ENCODE measurements at regions not wholly inside any gene's neighbourhood (a gene's known extent, or its start where the extent isn't known, plus 50 kb on each side); places are given as distances from the start of the nearest gene placed in this dataset.
"Not testable (repeated sequence)": the region's sequence is repeated elsewhere in the genome, so short reads cannot be mapped to it uniquely, and the experiment has no call there.

GRCh38 chr1:118404024-118404423, 219.0 kb upstream of the SPAG17 start:
- Histone ChIP-seq H3K4me3 (ENCODE audit: insufficient read depth, low read depth, low read length) (no peak overlapping the region), H3K27me3 (ENCODE audit: control insufficient read depth, insufficient read depth, low read length) (no peaks in the 10 kb centered on the region), H3K36me3 (replicated peaks; ENCODE audit: control insufficient read depth, insufficient read depth, low read length) (no peaks in the 10 kb centered on the region)
- no peak for DNase-seq

GRCh38 chr1:118397496-118397859, 212.4 kb upstream of the SPAG17 start:
- Histone ChIP-seq H3K4me3 (ENCODE audit: insufficient read depth, low read depth, low read length) (no peak overlapping the region), H3K36me3 (replicated peaks; ENCODE audit: control insufficient read depth, insufficient read depth, low read length) (no peaks in the 10 kb centered on the region), H3K27me3 (ENCODE audit: control insufficient read depth, insufficient read depth, low read length) (no peaks in the 10 kb centered on the region)
- DNase-seq: no peak

GRCh38 chr1:118396829-118397495, 211.9 kb upstream of the SPAG17 start:
- no peaks in the 10 kb centered on the region for H3K36me3 ChIP-seq (replicated peaks; ENCODE audit: control insufficient read depth, insufficient read depth, low read length)
- DNase-seq: no peak

GRCh38 chr1:118396279-118396678, 211.3 kb upstream of the SPAG17 start:
- no peak for DNase-seq
- H3K4me3 ChIP-seq (ENCODE audit: insufficient read depth, low read depth, low read length): no peak overlapping the region
- no peaks in the 10 kb centered on the region for H3K36me3 ChIP-seq (replicated peaks; ENCODE audit: control insufficient read depth, insufficient read depth, low read length)
- no peaks in the 10 kb centered on the region for H3K27me3 ChIP-seq (ENCODE audit: control insufficient read depth, insufficient read depth, low read length)

More at GRCh38 chr1:118396829-118397495, 211.9 kb upstream of the SPAG17 start:
- no peak overlapping the region for H3K4me3 ChIP-seq (ENCODE audit: insufficient read depth, low read depth, low read length)
- no peaks in the 10 kb centered on the region for H3K27me3 ChIP-seq (ENCODE audit: control insufficient read depth, insufficient read depth, low read length)

GRCh38 chr1:118395430-118395991, 210.5 kb upstream of the SPAG17 start:
- H3K36me3 ChIP-seq (replicated peaks; ENCODE audit: control insufficient read depth, insufficient read depth, low read length): no peaks in the 10 kb centered on the region

GRCh38 chr1:118390955-118391354, 205.9 kb upstream of the SPAG17 start:
- no peak for DNase-seq
- Histone ChIP-seq H3K27me3 (ENCODE audit: control insufficient read depth, insufficient read depth, low read length) (no peaks in the 10 kb centered on the region), H3K36me3 (replicated peaks; ENCODE audit: control insufficient read depth, insufficient read depth, low read length) (no peaks in the 10 kb centered on the region), H3K4me3 (ENCODE audit: insufficient read depth, low read depth, low read length) (no peak overlapping the region)

More at GRCh38 chr1:118395430-118395991, 210.5 kb upstream of the SPAG17 start:
- no peak for DNase-seq
- no peak overlapping the region for H3K4me3 ChIP-seq (ENCODE audit: insufficient read depth, low read depth, low read length)
- no peaks in the 10 kb centered on the region for H3K27me3 ChIP-seq (ENCODE audit: control insufficient read depth, insufficient read depth, low read length)

- DNase-seq: no peak
- Histone ChIP-seq H3K27me3 (ENCODE audit: control insufficient read depth, insufficient read depth, low read length) (no peaks in the 10 kb centered on the region), H3K4me3 (ENCODE audit: insufficient read depth, low read depth, low read length) (no peak overlapping the region), H3K36me3 (replicated peaks; ENCODE audit: control insufficient read depth, insufficient read depth, low read length) (no peaks in the 10 kb centered on the region)
These were observed 203.4 kb upstream of the SPAG17 start for GRCh38 chr1:118388301-118388959.

GRCh38 chr1:118381197-118381869, 196.3 kb upstream of the SPAG17 start:
- no peak for DNase-seq
- Histone ChIP-seq H3K4me3 (ENCODE audit: insufficient read depth, low read depth, low read length) (no peak overlapping the region), H3K36me3 (replicated peaks; ENCODE audit: control insufficient read depth, insufficient read depth, low read length) (no peaks in the 10 kb centered on the region), H3K27me3 (ENCODE audit: control insufficient read depth, insufficient read depth, low read length) (no peaks in the 10 kb centered on the region)

- H3K4me3 ChIP-seq (ENCODE audit: insufficient read depth, low read depth, low read length); H3K36me3 ChIP-seq (replicated peaks; ENCODE audit: control insufficient read depth, insufficient read depth, low read length); H3K27me3 ChIP-seq (ENCODE audit: control insufficient read depth, insufficient read depth, low read length); DNase-seq: not testable (repeated sequence)
These were observed 192.2 kb upstream of the SPAG17 start for GRCh38 chr1:118377183-118377582.

GRCh38 chr1:118371612-118372011, 186.6 kb upstream of the SPAG17 start:
- no peaks in the 10 kb centered on the region for H3K27me3 ChIP-seq (ENCODE audit: control insufficient read depth, insufficient read depth, low read length)
- H3K36me3 ChIP-seq (replicated peaks; ENCODE audit: control insufficient read depth, insufficient read depth, low read length): no peaks in the 10 kb centered on the region
- no peak overlapping the region for H3K4me3 ChIP-seq (ENCODE audit: insufficient read depth, low read depth, low read length)
- DNase-seq: no peak

- H3K4me3 ChIP-seq (ENCODE audit: insufficient read depth, low read depth, low read length): no peak overlapping the region
- no peaks in the 10 kb centered on the region for H3K27me3 ChIP-seq (ENCODE audit: control insufficient read depth, insufficient read depth, low read length)
- DNase-seq: no peak
These were observed 185.8 kb upstream of the SPAG17 start for GRCh38 chr1:118370861-118371260.

GRCh38 chr1:118366286-118366685, 181.3 kb upstream of the SPAG17 start:
- no peaks in the 10 kb centered on the region for H3K36me3 ChIP-seq (replicated peaks; ENCODE audit: control insufficient read depth, insufficient read depth, low read length)
- no peaks in the 10 kb centered on the region for H3K27me3 ChIP-seq (ENCODE audit: control insufficient read depth, insufficient read depth, low read length)
- DNase-seq: no peak
- H3K4me3 ChIP-seq (ENCODE audit: insufficient read depth, low read depth, low read length): no peak overlapping the region

More at GRCh38 chr1:118370861-118371260, 185.8 kb upstream of the SPAG17 start:
- no peaks in the 10 kb centered on the region for H3K36me3 ChIP-seq (replicated peaks; ENCODE audit: control insufficient read depth, insufficient read depth, low read length)

- DNase-seq: no peak
- no peaks in the 10 kb centered on the region for H3K27me3 ChIP-seq (ENCODE audit: control insufficient read depth, insufficient read depth, low read length)
These were observed 179.9 kb upstream of the SPAG17 start for GRCh38 chr1:118364882-118365281.

GRCh38 chr1:118363396-118363795, 178.4 kb upstream of the SPAG17 start:
- no peak for DNase-seq
- H3K4me3 ChIP-seq (ENCODE audit: insufficient read depth, low read depth, low read length): no peak overlapping the region

More at GRCh38 chr1:118364882-118365281, 179.9 kb upstream of the SPAG17 start:
- H3K36me3 ChIP-seq (replicated peaks; ENCODE audit: control insufficient read depth, insufficient read depth, low read length): no peaks in the 10 kb centered on the region
- H3K4me3 ChIP-seq (ENCODE audit: insufficient read depth, low read depth, low read length): no peak overlapping the region

GRCh38 chr1:118360817-118361216, 175.8 kb upstream of the SPAG17 start:
- Histone ChIP-seq H3K36me3 (replicated peaks; ENCODE audit: control insufficient read depth, insufficient read depth, low read length) (no peaks in the 10 kb centered on the region), H3K27me3 (ENCODE audit: control insufficient read depth, insufficient read depth, low read length) (no peaks in the 10 kb centered on the region), H3K4me3 (ENCODE audit: insufficient read depth, low read depth, low read length) (no peak overlapping the region)
- DNase-seq: no peak

More at GRCh38 chr1:118363396-118363795, 178.4 kb upstream of the SPAG17 start:
- H3K27me3 ChIP-seq (ENCODE audit: control insufficient read depth, insufficient read depth, low read length): no peaks in the 10 kb centered on the region
- no peaks in the 10 kb centered on the region for H3K36me3 ChIP-seq (replicated peaks; ENCODE audit: control insufficient read depth, insufficient read depth, low read length)

Data from H7 (cell line).